ENCODE measurements at regions not wholly inside any gene's neighbourhood (a gene's known extent, or its start where the extent isn't known, plus 50 kb on each side); places are given as distances from the start of the nearest gene placed in this dataset.

GRCh38 chr18:24831081-24831480, 370.6 kb downstream of the HRH4 start:
- DNase-seq (ENCODE audit: low spot score) = no peak

- DNase-seq (ENCODE audit: low spot score) = no peak
Observed at GRCh38 chr18:24831871-24832665, 371.6 kb downstream of the HRH4 start.

GRCh38 chr18:24835751-24836150, 375.3 kb downstream of the HRH4 start:
- no peak for DNase-seq (ENCODE audit: low spot score)

GRCh38 chr18:24837066-24837465, 376.6 kb downstream of the HRH4 start:
- DNase-seq (ENCODE audit: low spot score) = no peak

GRCh38 chr18:24840051-24840450, 379.6 kb downstream of the HRH4 start:
- no peak for DNase-seq (ENCODE audit: low spot score)

GRCh38 chr18:24840640-24841039, 380.2 kb downstream of the HRH4 start:
- no peak for DNase-seq (ENCODE audit: low spot score)

GRCh38 chr18:24841536-24841935, 381.1 kb downstream of the HRH4 start:
- no peak for DNase-seq (ENCODE audit: low spot score)

- DNase-seq (ENCODE audit: low spot score) = no peak
Observed at GRCh38 chr18:24843123-24843522, 382.7 kb downstream of the HRH4 start.

- DNase-seq (ENCODE audit: low spot score) = no peak
Observed at GRCh38 chr18:24846138-24846537, 385.7 kb downstream of the HRH4 start.

GRCh38 chr18:24850532-24850931, 390.1 kb downstream of the HRH4 start:
- no peak for DNase-seq (ENCODE audit: low spot score)

- DNase-seq (ENCODE audit: low spot score) = no peak
Observed at GRCh38 chr18:24853076-24853475, 392.6 kb downstream of the HRH4 start.

GRCh38 chr18:24860978-24861680, 400.7 kb downstream of the HRH4 start:
- no peak for DNase-seq (ENCODE audit: low spot score)

GRCh38 chr18:24862201-24862816, 401.9 kb downstream of the HRH4 start:
- DNase-seq (ENCODE audit: low spot score) = no peak

GRCh38 chr18:24868311-24868710, 407.9 kb downstream of the HRH4 start:
- DNase-seq (ENCODE audit: low spot score) = no peak

- no peak for DNase-seq (ENCODE audit: low spot score)
Observed at GRCh38 chr18:24868760-24869237, 408.4 kb downstream of the HRH4 start.

- no peak for DNase-seq (ENCODE audit: low spot score)
Observed at GRCh38 chr18:24869285-24869684, 408.8 kb downstream of the HRH4 start.

GRCh38 chr18:24875286-24875685, 414.8 kb downstream of the HRH4 start:
- DNase-seq (ENCODE audit: low spot score) = no peak

- no peak for DNase-seq (ENCODE audit: low spot score)
Observed at GRCh38 chr18:24875777-24876176, 415.3 kb downstream of the HRH4 start.

GRCh38 chr18:24876266-24876665, 415.8 kb downstream of the HRH4 start:
- no peak for DNase-seq (ENCODE audit: low spot score)

- no peak for DNase-seq (ENCODE audit: low spot score)
Observed at GRCh38 chr18:24877066-24877465, 416.6 kb downstream of the HRH4 start.

- DNase-seq (ENCODE audit: low spot score) = no peak
Observed at GRCh38 chr18:24877546-24877945, 417.1 kb downstream of the HRH4 start.

GRCh38 chr18:24878289-24878688, 417.9 kb downstream of the HRH4 start:
- peak; percentile 0 for DNase-seq (ENCODE audit: low spot score)

- no peak for DNase-seq (ENCODE audit: low spot score)
Observed at GRCh38 chr18:24885276-24885675, 424.8 kb downstream of the HRH4 start.
